Stomach (tissue), 8 donors: ENCODE measurements at regions not wholly inside any gene's neighbourhood (a gene's known extent, or its start where the extent isn't known, plus 50 kb on each side); places are given as distances from the start of the nearest gene placed in this dataset.
A peak's percentile ranks its signal among the peaks of the same experiment; 100 is the strongest.

Source experiments
- DNase-seq, 2 donors: peaks; one replicate each; pipeline versions ENCODE4 v3.0.0 to v3.0.0-alpha.2; 2013 to 2019
- H3K27ac ChIP-seq, 5 donors: fragments of 200-600 bp in 4 of 5; sonication (generic) in 4 of 5; one replicate each; pipeline ENCODE4 v1.5.1; 2013 to 2019; ENCODE audit warnings: mild to moderate bottlenecking in 1 of 5, moderate library complexity in 1 of 5
- H3K27me3 ChIP-seq, 3 donors: fragments of 200-600 bp; sonication (generic); one replicate each; pipeline ENCODE4 v1.5.1; 2017 to 2019; ENCODE audit warnings: mixed run types in 1 of 3
- H3K36me3 ChIP-seq, 4 donors: fragments of 200-600 bp; sonication (generic); 1 replicate in 3 of 4; 2 replicates in 1 of 4; pipeline ENCODE4 v1.5.1; 2016 to 2019
- H3K4me1 ChIP-seq, 4 donors: fragments of 200-600 bp; sonication (generic); one replicate each; pipeline ENCODE4 v1.5.1; 2016 to 2019
- H3K4me3 ChIP-seq, 4 donors: fragments of 200-600 bp; sonication (generic) in 3 of 4; one replicate each; pipeline ENCODE4 v1.5.1; 2016 to 2019; ENCODE audit warnings: mild to moderate bottlenecking in 1 of 4
- H3K9me3 ChIP-seq, 4 donors: fragments of 200-600 bp; sonication (generic); one replicate each; pipeline ENCODE4 v1.5.1; 2016 to 2019
- CTCF ChIP-seq, 7 experiments: fragments of 450-650 bp in 4 of 7; fragments of 200-600 bp in 3 of 7; sonication (generic) in 3 of 7; IDR thresholded peaks; one replicate each; pipeline ENCODE4 v1.5.1; 2016 to 2019; ENCODE audit warnings: antibody characterized with exemption in 7 of 7, control low read depth in 2 of 7, mild to moderate bottlenecking in 1 of 7
- EP300 ChIP-seq: sonication (generic); formaldehyde crosslinking; IDR thresholded peaks from one replicate; pipeline ENCODE4 v1.6.1; 2017; ENCODE audit warnings: antibody characterized with exemption
- POLR2A ChIP-seq, 4 donors: fragments of 450-650 bp; IDR thresholded peaks; one replicate each; pipeline ENCODE4 v1.6.1; 2016; ENCODE audit warnings: antibody characterized with exemption in 4 of 4, control low read depth in 2 of 4, mild to moderate bottlenecking in 1 of 4, moderate library complexity in 1 of 4
- POLR2AphosphoS5 ChIP-seq, 3 donors: sonication (generic); formaldehyde crosslinking; IDR thresholded peaks; one replicate each; pipeline ENCODE4 v1.6.1; 2016; ENCODE audit warnings: antibody characterized with exemption in 3 of 3
- WGBS, 5 donors: extraction: QIAGEN DNeasy Blood & Tissue Kit in 3 of 5; methylation state at CpG; one replicate each; pipeline versions ENCODE4 v1.1.5 to v1.1.7; 2013 to 2018; 5-methylcytosine and 5-hydroxymethylcytosine counted together
- intact Hi-C: fragments of 100-400 bp; cut with DNase I; formaldehyde crosslinking; loops from one replicate; pipeline ENCODE4 v1.15.1; 2023; ENCODE audit warnings: low total_unique reads
- donor health status: healthy with polysubstance abuse.
- donor health status: Bipolar disorder and iron deficiency.
- donor health status: healthy.

- H3K27ac ChIP-seq: peak overlapping the region in 1 of 5 donors; percentile 10
Measured at GRCh38 chr1:59027177-59027576, 243.3 kb upstream of the JUN start.

GRCh38 chr1:59028048-59028447, 244.2 kb upstream of the JUN start:
- WGBS, 5 donors: 43 to 73% (median 55%) methylated on average over 3 of the region's 3 CpGs
- DNase-seq: peak in 1 of 2 donors; percentile 62
- intact Hi-C loops: no loop called here
- Histone ChIP-seq H3K4me3 (no peak overlapping the region), H3K4me1 (peaks cover 0 to 4% (median 0%) of the 10 kb centered on the region in 4 donors), H3K27me3 (no peaks in the 10 kb centered on the region), H3K36me3 (no peaks in the 10 kb centered on the region), H3K9me3 (no peaks in the 10 kb centered on the region), H3K27ac (no peak overlapping the region)
- TF ChIP-seq CTCF (IDR thresholded peaks at IDR 0.05): no peak
- no peak for TF ChIP-seq EP300
- no peak for TF ChIP-seq POLR2A (IDR thresholded peaks at IDR 0.05)
- no peak for TF ChIP-seq POLR2AphosphoS5 (IDR thresholded peaks at IDR 0.05)

More at GRCh38 chr1:59027177-59027576, 243.3 kb upstream of the JUN start:
- no peak for DNase-seq
- H3K4me1 ChIP-seq: peaks cover 0 to 4% (median 0%) of the 10 kb centered on the region in 4 donors
- intact Hi-C loops: no loop called here
- WGBS, 5 donors: 91 to 98% (median 96%) methylated on average over 2 of the region's 2 CpGs
- H3K4me3 ChIP-seq: no peak overlapping the region
- no peaks in the 10 kb centered on the region for H3K27me3 ChIP-seq
- TF ChIP-seq CTCF (IDR thresholded peaks at IDR 0.05): no peak
- no peak for TF ChIP-seq POLR2AphosphoS5 (IDR thresholded peaks at IDR 0.05)
- TF ChIP-seq POLR2A (IDR thresholded peaks at IDR 0.05): no peak
- no peak for TF ChIP-seq EP300
- H3K9me3 ChIP-seq: no peaks in the 10 kb centered on the region
- H3K36me3 ChIP-seq: no peaks in the 10 kb centered on the region

- peak in 1 of 2 donors; percentile 33 for DNase-seq
- TF ChIP-seq CTCF (IDR thresholded peaks at IDR 0.05) (no peak), POLR2AphosphoS5 (IDR thresholded peaks at IDR 0.05) (no peak), POLR2A (IDR thresholded peaks at IDR 0.05) (no peak)
- Histone ChIP-seq H3K9me3 (no peaks in the 10 kb centered on the region), H3K4me3 (no peak overlapping the region), H3K4me1 (peaks cover 0 to 4% (median 0%) of the 10 kb centered on the region in 4 donors), H3K27ac (no peak overlapping the region), H3K27me3 (no peaks in the 10 kb centered on the region), H3K36me3 (no peaks in the 10 kb centered on the region)
- WGBS, 5 donors: 72 to 75% (median 74%) methylated on average over 5 of the region's 5 CpGs
- intact Hi-C loops: no loop called here
Measured at GRCh38 chr1:59029411-59030167, 245.7 kb upstream of the JUN start.

GRCh38 chr1:59032228-59032627, 248.4 kb upstream of the JUN start:
- 97 to 100% (median 100%) methylated on average over 2 of the region's 2 CpGs for WGBS, 5 donors
- TF ChIP-seq POLR2AphosphoS5 (IDR thresholded peaks at IDR 0.05) (no peak), EP300 (no peak), POLR2A (IDR thresholded peaks at IDR 0.05) (no peak), CTCF (IDR thresholded peaks at IDR 0.05) (no peak)

More at GRCh38 chr1:59032228-59032627, 248.4 kb upstream of the JUN start:
- intact Hi-C loops: no loop called here
- DNase-seq: no peak
- no peaks in the 10 kb centered on the region for H3K36me3 ChIP-seq
- no peaks in the 10 kb centered on the region for H3K9me3 ChIP-seq
- no peak overlapping the region for H3K27ac ChIP-seq
- H3K4me3 ChIP-seq: no peak overlapping the region
- H3K27me3 ChIP-seq: no peaks in the 10 kb centered on the region
- H3K4me1 ChIP-seq: peaks cover 0 to 4% (median 0%) of the 10 kb centered on the region in 4 donors
